Left ventricle myocardium inferior (tissue), 1 donor: ENCODE measurements at regions not wholly inside any gene's neighbourhood (a gene's known extent, or its start where the extent isn't known, plus 50 kb on each side); places are given as distances from the start of the nearest gene placed in this dataset.

Source experiments
- DNase-seq: peaks from one replicate; pipeline ENCODE4 v3.0.0-alpha.2; 2020
- H3K27ac ChIP-seq: fragments of 200-600 bp; replicated peaks from 2 replicates; pipeline ENCODE4 v1.8.0; 2021
- H3K27me3 ChIP-seq: fragments of 200-600 bp; 2 replicates; pipeline ENCODE4 v1.8.0; 2021; ENCODE audit warnings: low read depth
- H3K36me3 ChIP-seq: fragments of 200-600 bp; 2 replicates; pipeline ENCODE4 v1.8.0; 2021
- H3K4me1 ChIP-seq: fragments of 200-600 bp; 2 replicates; pipeline ENCODE4 v1.8.0; 2021
- H3K4me3 ChIP-seq: fragments of 200-600 bp; 2 replicates; pipeline ENCODE4 v1.8.0; 2021; ENCODE audit warnings: mild to moderate bottlenecking, moderate library complexity
- H3K9me3 ChIP-seq: fragments of 200-600 bp; replicated peaks from 2 replicates; pipeline ENCODE4 v1.8.0; 2021
- intact Hi-C: fragments of 100-400 bp; cut with micrococcal nuclease; formaldehyde crosslinking; loops from one replicate; pipeline ENCODE4 v1.11.0; 2022
- TF ChIP-seq, protein P1 (sequence below): fragments of 200-600 bp; IDR thresholded peaks from 2 replicates; pipeline ENCODE4 v1.8.0; 2021; ENCODE audit warnings: antibody characterized with exemption, mild to moderate bottlenecking, borderline replicate concordance
- donor health status: DM: no; HTN: yes; CAD: no; lungs with severe emphysema.

DNA sequence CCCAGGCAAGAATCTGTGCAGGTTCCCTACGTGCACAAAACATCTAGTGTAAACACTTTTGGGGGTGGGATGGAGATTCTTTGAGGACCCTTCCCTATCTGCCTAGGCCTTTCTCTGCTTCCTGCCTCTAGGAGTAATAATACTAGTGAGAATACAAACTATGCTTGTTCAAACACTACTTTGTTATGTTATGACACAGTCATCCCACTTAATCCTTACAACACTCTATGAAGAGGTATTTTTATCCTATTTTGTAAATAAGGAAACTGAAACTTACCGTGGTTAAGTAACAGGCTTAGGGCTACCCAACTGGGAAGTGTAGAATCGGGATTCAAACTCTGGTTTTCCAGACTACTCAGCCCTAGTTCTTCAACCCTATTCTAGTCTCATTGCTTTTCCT is 96.5 kb downstream of the KCNA5 start:
- no peak overlapping the region for H3K27ac ChIP-seq
- TF ChIP-seq, protein P1, sequence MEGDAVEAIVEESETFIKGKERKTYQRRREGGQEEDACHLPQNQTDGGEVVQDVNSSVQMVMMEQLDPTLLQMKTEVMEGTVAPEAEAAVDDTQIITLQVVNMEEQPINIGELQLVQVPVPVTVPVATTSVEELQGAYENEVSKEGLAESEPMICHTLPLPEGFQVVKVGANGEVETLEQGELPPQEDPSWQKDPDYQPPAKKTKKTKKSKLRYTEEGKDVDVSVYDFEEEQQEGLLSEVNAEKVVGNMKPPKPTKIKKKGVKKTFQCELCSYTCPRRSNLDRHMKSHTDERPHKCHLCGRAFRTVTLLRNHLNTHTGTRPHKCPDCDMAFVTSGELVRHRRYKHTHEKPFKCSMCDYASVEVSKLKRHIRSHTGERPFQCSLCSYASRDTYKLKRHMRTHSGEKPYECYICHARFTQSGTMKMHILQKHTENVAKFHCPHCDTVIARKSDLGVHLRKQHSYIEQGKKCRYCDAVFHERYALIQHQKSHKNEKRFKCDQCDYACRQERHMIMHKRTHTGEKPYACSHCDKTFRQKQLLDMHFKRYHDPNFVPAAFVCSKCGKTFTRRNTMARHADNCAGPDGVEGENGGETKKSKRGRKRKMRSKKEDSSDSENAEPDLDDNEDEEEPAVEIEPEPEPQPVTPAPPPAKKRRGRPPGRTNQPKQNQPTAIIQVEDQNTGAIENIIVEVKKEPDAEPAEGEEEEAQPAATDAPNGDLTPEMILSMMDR, result no peak
- H3K27me3 ChIP-seq, result peaks cover 28% of the 10 kb centered on the region
- no peaks in the 10 kb centered on the region for H3K4me1 ChIP-seq
- no peak overlapping the region for H3K4me3 ChIP-seq
- H3K9me3 ChIP-seq, result peaks cover 20% of the 10 kb centered on the region
- intact Hi-C loops, result no loop called here
- H3K36me3 ChIP-seq, result no peaks in the 10 kb centered on the region
- DNase-seq, result no peak

GRCh38 chr12:5148880-5149279 is 105.2 kb downstream of the KCNA5 start:
- no peak for DNase-seq
- intact Hi-C loops, result no loop called here
- Histone ChIP-seq H3K4me1 (no peaks in the 10 kb centered on the region), H3K4me3 (no peak overlapping the region), H3K36me3 (no peaks in the 10 kb centered on the region), H3K27ac (no peak overlapping the region), H3K27me3 (peaks cover 70% of the 10 kb centered on the region), H3K9me3 (no peaks in the 10 kb centered on the region)
- TF ChIP-seq, protein P1, result no peak

- TF ChIP-seq, protein P1, result no peak
- Histone ChIP-seq H3K4me3 (no peak overlapping the region), H3K27ac (no peak overlapping the region), H3K9me3 (no peaks in the 10 kb centered on the region), H3K27me3 (peaks cover 88% of the 10 kb centered on the region), H3K36me3 (no peaks in the 10 kb centered on the region), H3K4me1 (no peaks in the 10 kb centered on the region)
- no peak for DNase-seq
- intact Hi-C loops, result no loop called here
Observed at GRCh38 chr12:5154091-5154490, 110.4 kb downstream of the KCNA5 start.

GRCh38 chr12:5155866-5156265 is 112.2 kb downstream of the KCNA5 start:
- H3K9me3 ChIP-seq, result no peaks in the 10 kb centered on the region
- H3K27me3 ChIP-seq, result peaks cover 84% of the 10 kb centered on the region
- intact Hi-C loops, result no loop called here
- DNase-seq, result no peak
- no peak overlapping the region for H3K27ac ChIP-seq
- H3K4me3 ChIP-seq, result no peak overlapping the region
- TF ChIP-seq, protein P1, result no peak
- no peaks in the 10 kb centered on the region for H3K4me1 ChIP-seq
- no peaks in the 10 kb centered on the region for H3K36me3 ChIP-seq

DNA sequence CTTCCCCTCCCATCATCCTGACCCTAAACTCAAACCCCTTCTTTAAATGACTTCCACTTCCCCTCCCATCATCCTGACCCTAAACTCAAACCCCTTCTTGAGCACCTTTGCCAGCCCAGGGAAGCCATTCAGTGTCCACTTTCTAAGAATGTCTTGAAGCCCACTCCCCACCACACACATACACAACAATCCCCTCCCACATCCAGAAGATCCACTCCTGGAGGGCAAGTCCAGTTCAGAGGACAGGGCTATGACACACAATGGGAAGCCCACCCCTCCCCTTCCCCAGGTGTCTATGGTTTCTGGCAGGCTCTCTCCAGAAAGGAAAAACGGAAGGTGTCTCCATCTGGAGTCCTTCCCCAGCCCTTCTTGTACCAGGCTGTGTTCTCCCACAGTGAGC is 117.1 kb downstream of the KCNA5 start:
- Histone ChIP-seq H3K36me3 (no peaks in the 10 kb centered on the region), H3K27ac (no peak overlapping the region), H3K9me3 (no peaks in the 10 kb centered on the region), H3K4me1 (no peaks in the 10 kb centered on the region), H3K4me3 (no peak overlapping the region), H3K27me3 (peaks cover 77% of the 10 kb centered on the region)
- intact Hi-C loops, result no loop called here
- TF ChIP-seq, protein P1, result no peak
- no peak for DNase-seq

GRCh38 chr12:5163661-5164060 is 120.0 kb downstream of the KCNA5 start:
- Histone ChIP-seq H3K4me3 (no peak overlapping the region), H3K4me1 (no peaks in the 10 kb centered on the region), H3K27me3 (peaks cover 52% of the 10 kb centered on the region), H3K36me3 (no peaks in the 10 kb centered on the region), H3K9me3 (no peaks in the 10 kb centered on the region), H3K27ac (no peak overlapping the region)
- DNase-seq, result no peak
- TF ChIP-seq, protein P1, result no peak
- intact Hi-C loops, result no loop called here
